HEK293 (cell line): ENCODE measurements at regions not wholly inside any gene's neighbourhood (a gene's known extent, or its start where the extent isn't known, plus 50 kb on each side); places are given as distances from the start of the nearest gene placed in this dataset.

Source experiments
- CTCF ChIA-PET: fragments of 350-600 bp; formaldehyde crosslinking; extraction: SDS; loops from one replicate; lab custom pipeline; 2021; ENCODE audit warnings: antibody characterized with exemption; lab: Yijun Ruan, JAX
- POLR2A ChIA-PET: fragments of 300-600 bp; formaldehyde crosslinking; extraction: SDS; loops from one replicate; lab custom pipeline; 2020; ENCODE audit warnings: antibody characterized with exemption, inconsistent platforms; lab: Yijun Ruan, JAX
- H3K27ac ChIP-seq: fragments of 200-500 bp; sonication (Bioruptor generic); 2 replicates; pipeline ENCODE4 v1.5.1; 2014; ENCODE audit warnings: low read depth, low read length, control low read depth, inconsistent platforms; ENCODE audit errors: extremely low read depth
- H3K36me3 ChIP-seq, 2 experiments: fragments of 200-500 bp in 1 of 2; sonication (Bioruptor generic) in 1 of 2; 1 replicate in 1 of 2; 2 replicates in 1 of 2; pipeline ENCODE4 v1.5.1; 2014 to 2017; ENCODE audit warnings: inconsistent platforms in 2 of 2, low read length in 2 of 2; ENCODE audit not compliant: control insufficient read depth in 2 of 2, insufficient read depth in 1 of 2
- H3K4me1 ChIP-seq: fragments of 200-500 bp; sonication (Bioruptor generic); 2 replicates; pipeline ENCODE4 v1.5.1; 2014; ENCODE audit warnings: mild to moderate bottlenecking, low read length, inconsistent platforms; ENCODE audit not compliant: control insufficient read depth, insufficient read depth
- H3K4me3 ChIP-seq: 2 replicates; pipeline ENCODE4 v1.5.1; 2011; ENCODE audit warnings: low read depth, mild to moderate bottlenecking, control low read depth, low read length, moderate library complexity
- H3K9me3 ChIP-seq: fragments of 200-500 bp; sonication (Bioruptor generic); 2 replicates; pipeline ENCODE4 v1.5.1; 2014; ENCODE audit warnings: low read depth, low read length, inconsistent platforms; ENCODE audit not compliant: control insufficient read depth, insufficient read depth
- KLF1 ChIP-seq: fragments of 450-650 bp; formaldehyde crosslinking; IDR thresholded peaks from 2 replicates; pipeline ENCODE4 v1.5.1; 2016; ENCODE audit warnings: missing biosample characterization, missing genetic modification characterization
- ZFP69B ChIP-seq: fragments of 450-650 bp; formaldehyde crosslinking; IDR thresholded peaks from 2 replicates; pipeline ENCODE4 v1.5.1; 2016; ENCODE audit warnings: missing biosample characterization, missing genetic modification characterization
- ZNF121 ChIP-seq: fragments of 450-650 bp; formaldehyde crosslinking; IDR thresholded peaks from 2 replicates; pipeline ENCODE4 v1.5.1; 2016; ENCODE audit warnings: missing biosample characterization, missing genetic modification characterization
- ZNF133 ChIP-seq: fragments of 450-650 bp; formaldehyde crosslinking; IDR thresholded peaks from 2 replicates; pipeline ENCODE4 v1.5.1; 2016; ENCODE audit warnings: missing biosample characterization, missing genetic modification characterization
- ZNF16 ChIP-seq: fragments of 450-650 bp; formaldehyde crosslinking; IDR thresholded peaks from 2 replicates; pipeline ENCODE4 v1.5.1; 2016; ENCODE audit warnings: low read depth, missing biosample characterization, missing genetic modification characterization
- ZNF175 ChIP-seq: fragments of 450-650 bp; formaldehyde crosslinking; IDR thresholded peaks from 2 replicates; pipeline ENCODE4 v1.5.1; 2016; ENCODE audit warnings: missing biosample characterization, missing genetic modification characterization
- ZNF341 ChIP-seq: fragments of 450-650 bp; formaldehyde crosslinking; IDR thresholded peaks from 2 replicates; pipeline ENCODE4; 2016; ENCODE audit warnings: low read depth, missing biosample characterization, missing genetic modification characterization
- ZNF350 ChIP-seq: fragments of 450-650 bp; formaldehyde crosslinking; IDR thresholded peaks from 2 replicates; pipeline ENCODE4 v1.5.0; 2017; ENCODE audit warnings: missing biosample characterization, mild to moderate bottlenecking, missing genetic modification characterization
- ZNF473 ChIP-seq: fragments of 450-650 bp; formaldehyde crosslinking; IDR thresholded peaks from 2 replicates; pipeline ENCODE4 v1.5.1; 2017; ENCODE audit warnings: missing biosample characterization, missing genetic modification characterization
- ZNF521 ChIP-seq: fragments of 450-650 bp; formaldehyde crosslinking; IDR thresholded peaks from 2 replicates; pipeline ENCODE4 v1.5.1; 2017; ENCODE audit warnings: missing biosample characterization, mild to moderate bottlenecking, missing genetic modification characterization
- ZNF571 ChIP-seq: fragments of 450-650 bp; formaldehyde crosslinking; IDR thresholded peaks from 2 replicates; pipeline ENCODE4 v1.5.0; 2017; ENCODE audit warnings: missing biosample characterization, missing genetic modification characterization
- ZNF658 ChIP-seq: fragments of 450-650 bp; formaldehyde crosslinking; IDR thresholded peaks from 2 replicates; pipeline ENCODE4; 2016; ENCODE audit warnings: missing biosample characterization, missing genetic modification characterization
- ZNF707 ChIP-seq: fragments of 450-650 bp; formaldehyde crosslinking; IDR thresholded peaks from 2 replicates; pipeline ENCODE4 v1.5.1; 2016; ENCODE audit warnings: missing biosample characterization, missing genetic modification characterization
- TF ChIP-seq, protein P1 (sequence below): fragments of 450-650 bp; formaldehyde crosslinking; IDR thresholded peaks from 2 replicates; pipeline ENCODE4 v1.5.1; 2016; ENCODE audit warnings: missing biosample characterization, missing genetic modification characterization
- TF ChIP-seq, protein P2 (sequence below): fragments of 450-650 bp; formaldehyde crosslinking; IDR thresholded peaks from 2 replicates; pipeline ENCODE4 v1.5.1; 2016; ENCODE audit warnings: missing biosample characterization, missing genetic modification characterization, borderline replicate concordance
- TF ChIP-seq, protein P3 (sequence below): fragments of 450-650 bp; formaldehyde crosslinking; IDR thresholded peaks from 2 replicates; pipeline ENCODE4 v1.5.1; 2016; ENCODE audit warnings: missing biosample characterization, missing genetic modification characterization, low read depth

DNA sequence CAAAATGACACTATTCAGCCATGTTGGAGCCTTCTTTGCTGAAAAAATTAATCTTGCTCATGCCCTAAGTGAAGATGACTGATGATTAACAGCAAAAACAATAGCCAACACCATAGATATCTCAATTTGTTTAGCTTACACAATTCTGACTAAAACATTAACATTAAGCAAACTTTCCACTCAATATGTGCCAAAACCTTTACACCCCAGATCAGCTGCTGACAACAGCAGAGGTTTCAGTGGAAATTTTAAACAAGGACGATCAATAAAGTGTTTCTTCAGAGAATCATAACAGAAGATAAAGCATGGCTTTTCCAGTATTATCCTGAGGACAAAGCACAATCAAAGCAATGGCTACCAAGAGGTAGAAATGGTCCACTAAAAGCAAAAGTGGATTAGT, 254.4 kb upstream of the GRAMD2B start (continued):
- TF ChIP-seq, protein P1, sequence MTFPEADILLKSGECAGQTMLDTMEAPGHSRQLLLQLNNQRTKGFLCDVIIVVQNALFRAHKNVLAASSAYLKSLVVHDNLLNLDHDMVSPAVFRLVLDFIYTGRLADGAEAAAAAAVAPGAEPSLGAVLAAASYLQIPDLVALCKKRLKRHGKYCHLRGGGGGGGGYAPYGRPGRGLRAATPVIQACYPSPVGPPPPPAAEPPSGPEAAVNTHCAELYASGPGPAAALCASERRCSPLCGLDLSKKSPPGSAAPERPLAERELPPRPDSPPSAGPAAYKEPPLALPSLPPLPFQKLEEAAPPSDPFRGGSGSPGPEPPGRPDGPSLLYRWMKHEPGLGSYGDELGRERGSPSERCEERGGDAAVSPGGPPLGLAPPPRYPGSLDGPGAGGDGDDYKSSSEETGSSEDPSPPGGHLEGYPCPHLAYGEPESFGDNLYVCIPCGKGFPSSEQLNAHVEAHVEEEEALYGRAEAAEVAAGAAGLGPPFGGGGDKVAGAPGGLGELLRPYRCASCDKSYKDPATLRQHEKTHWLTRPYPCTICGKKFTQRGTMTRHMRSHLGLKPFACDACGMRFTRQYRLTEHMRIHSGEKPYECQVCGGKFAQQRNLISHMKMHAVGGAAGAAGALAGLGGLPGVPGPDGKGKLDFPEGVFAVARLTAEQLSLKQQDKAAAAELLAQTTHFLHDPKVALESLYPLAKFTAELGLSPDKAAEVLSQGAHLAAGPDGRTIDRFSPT (tag by site-specific recombination), result no peak

DNA sequence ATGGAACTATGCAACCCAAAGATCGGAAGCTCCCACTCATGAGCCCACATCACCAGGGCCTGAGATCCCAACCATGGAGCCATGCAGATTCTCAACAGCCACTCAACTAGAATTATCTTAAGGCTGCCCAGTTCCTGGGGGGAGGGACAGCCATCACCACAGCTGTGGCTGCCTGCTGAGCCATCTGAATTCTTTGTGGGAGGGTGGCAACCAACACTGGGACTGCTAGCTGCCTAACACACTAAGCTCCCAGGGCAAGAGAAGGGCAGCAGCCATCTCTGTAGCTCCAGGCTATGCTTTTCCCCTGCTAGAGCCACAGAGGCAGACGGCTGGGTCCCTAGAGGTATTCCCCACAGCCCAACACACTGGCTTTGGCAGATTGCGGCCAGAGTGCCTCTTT, 251.3 kb upstream of the GRAMD2B start:
- Histone ChIP-seq H3K4me1 (no peaks in the 10 kb centered on the region), H3K36me3 (no peaks in the 10 kb centered on the region), H3K27ac (no peak overlapping the region), H3K4me3 (no peak overlapping the region), H3K9me3 (no peaks in the 10 kb centered on the region)
- POLR2A ChIA-PET, result no interaction called here
- CTCF ChIA-PET, result no interaction called here
- TF ChIP-seq ZNF16 (no peak), ZNF707 (no peak), ZNF473 (tag by site-specific recombination) (no peak), ZNF521 (tag by site-specific recombination) (no peak), KLF1 (no peak), ZNF350 (no peak), ZFP69B (tag by site-specific recombination) (no peak), ZNF121 (tag by site-specific recombination) (no peak), ZNF658 (tag by site-specific recombination) (no peak), ZNF571 (tag by site-specific recombination) (no peak), ZNF341 (tag by site-specific recombination) (no peak)
- TF ChIP-seq, protein P2, sequence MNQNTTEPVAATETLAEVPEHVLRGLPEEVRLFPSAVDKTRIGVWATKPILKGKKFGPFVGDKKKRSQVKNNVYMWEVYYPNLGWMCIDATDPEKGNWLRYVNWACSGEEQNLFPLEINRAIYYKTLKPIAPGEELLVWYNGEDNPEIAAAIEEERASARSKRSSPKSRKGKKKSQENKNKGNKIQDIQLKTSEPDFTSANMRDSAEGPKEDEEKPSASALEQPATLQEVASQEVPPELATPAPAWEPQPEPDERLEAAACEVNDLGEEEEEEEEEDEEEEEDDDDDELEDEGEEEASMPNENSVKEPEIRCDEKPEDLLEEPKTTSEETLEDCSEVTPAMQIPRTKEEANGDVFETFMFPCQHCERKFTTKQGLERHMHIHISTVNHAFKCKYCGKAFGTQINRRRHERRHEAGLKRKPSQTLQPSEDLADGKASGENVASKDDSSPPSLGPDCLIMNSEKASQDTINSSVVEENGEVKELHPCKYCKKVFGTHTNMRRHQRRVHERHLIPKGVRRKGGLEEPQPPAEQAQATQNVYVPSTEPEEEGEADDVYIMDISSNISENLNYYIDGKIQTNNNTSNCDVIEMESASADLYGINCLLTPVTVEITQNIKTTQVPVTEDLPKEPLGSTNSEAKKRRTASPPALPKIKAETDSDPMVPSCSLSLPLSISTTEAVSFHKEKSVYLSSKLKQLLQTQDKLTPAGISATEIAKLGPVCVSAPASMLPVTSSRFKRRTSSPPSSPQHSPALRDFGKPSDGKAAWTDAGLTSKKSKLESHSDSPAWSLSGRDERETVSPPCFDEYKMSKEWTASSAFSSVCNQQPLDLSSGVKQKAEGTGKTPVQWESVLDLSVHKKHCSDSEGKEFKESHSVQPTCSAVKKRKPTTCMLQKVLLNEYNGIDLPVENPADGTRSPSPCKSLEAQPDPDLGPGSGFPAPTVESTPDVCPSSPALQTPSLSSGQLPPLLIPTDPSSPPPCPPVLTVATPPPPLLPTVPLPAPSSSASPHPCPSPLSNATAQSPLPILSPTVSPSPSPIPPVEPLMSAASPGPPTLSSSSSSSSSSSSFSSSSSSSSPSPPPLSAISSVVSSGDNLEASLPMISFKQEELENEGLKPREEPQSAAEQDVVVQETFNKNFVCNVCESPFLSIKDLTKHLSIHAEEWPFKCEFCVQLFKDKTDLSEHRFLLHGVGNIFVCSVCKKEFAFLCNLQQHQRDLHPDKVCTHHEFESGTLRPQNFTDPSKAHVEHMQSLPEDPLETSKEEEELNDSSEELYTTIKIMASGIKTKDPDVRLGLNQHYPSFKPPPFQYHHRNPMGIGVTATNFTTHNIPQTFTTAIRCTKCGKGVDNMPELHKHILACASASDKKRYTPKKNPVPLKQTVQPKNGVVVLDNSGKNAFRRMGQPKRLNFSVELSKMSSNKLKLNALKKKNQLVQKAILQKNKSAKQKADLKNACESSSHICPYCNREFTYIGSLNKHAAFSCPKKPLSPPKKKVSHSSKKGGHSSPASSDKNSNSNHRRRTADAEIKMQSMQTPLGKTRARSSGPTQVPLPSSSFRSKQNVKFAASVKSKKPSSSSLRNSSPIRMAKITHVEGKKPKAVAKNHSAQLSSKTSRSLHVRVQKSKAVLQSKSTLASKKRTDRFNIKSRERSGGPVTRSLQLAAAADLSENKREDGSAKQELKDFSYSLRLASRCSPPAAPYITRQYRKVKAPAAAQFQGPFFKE (tag by site-specific recombination), result no peak
- TF ChIP-seq, protein P3, sequence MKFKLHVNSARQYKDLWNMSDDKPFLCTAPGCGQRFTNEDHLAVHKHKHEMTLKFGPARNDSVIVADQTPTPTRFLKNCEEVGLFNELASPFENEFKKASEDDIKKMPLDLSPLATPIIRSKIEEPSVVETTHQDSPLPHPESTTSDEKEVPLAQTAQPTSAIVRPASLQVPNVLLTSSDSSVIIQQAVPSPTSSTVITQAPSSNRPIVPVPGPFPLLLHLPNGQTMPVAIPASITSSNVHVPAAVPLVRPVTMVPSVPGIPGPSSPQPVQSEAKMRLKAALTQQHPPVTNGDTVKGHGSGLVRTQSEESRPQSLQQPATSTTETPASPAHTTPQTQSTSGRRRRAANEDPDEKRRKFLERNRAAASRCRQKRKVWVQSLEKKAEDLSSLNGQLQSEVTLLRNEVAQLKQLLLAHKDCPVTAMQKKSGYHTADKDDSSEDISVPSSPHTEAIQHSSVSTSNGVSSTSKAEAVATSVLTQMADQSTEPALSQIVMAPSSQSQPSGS, result no peak

DNA sequence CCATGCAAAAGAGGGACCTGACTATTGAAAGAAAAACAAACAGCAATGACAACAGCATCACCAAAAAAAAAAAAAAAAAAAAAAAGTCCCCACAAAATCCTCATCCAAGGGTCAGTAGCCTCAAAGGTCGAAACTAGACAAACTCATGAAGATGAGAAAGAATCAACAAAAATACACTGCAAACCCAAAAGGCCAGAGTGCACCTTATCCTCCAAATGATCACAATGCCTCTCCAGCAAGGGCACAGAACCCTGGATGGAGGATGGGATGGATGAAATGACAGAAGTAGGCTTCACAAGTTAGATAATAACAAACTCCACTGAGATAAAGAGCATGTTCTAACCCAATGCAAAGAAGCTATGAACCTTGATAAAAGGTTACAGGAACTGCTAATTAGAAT, 250.4 kb upstream of the GRAMD2B start:
- no peaks in the 10 kb centered on the region for H3K36me3 ChIP-seq
- H3K27ac ChIP-seq, result no peak overlapping the region
- H3K9me3 ChIP-seq, result no peaks in the 10 kb centered on the region
- POLR2A ChIA-PET, result no interaction called here
- TF ChIP-seq ZNF175 (tag by site-specific recombination), result no peak
- no peak for TF ChIP-seq ZNF133
- no peaks in the 10 kb centered on the region for H3K4me1 ChIP-seq
- CTCF ChIA-PET, result no interaction called here
- no peak overlapping the region for H3K4me3 ChIP-seq
